ENCODE measurements at regions not wholly inside any gene's neighbourhood (a gene's known extent, or its start where the extent isn't known, plus 50 kb on each side); places are given as distances from the start of the nearest gene placed in this dataset.

- TF ChIP-seq, protein P1, sequence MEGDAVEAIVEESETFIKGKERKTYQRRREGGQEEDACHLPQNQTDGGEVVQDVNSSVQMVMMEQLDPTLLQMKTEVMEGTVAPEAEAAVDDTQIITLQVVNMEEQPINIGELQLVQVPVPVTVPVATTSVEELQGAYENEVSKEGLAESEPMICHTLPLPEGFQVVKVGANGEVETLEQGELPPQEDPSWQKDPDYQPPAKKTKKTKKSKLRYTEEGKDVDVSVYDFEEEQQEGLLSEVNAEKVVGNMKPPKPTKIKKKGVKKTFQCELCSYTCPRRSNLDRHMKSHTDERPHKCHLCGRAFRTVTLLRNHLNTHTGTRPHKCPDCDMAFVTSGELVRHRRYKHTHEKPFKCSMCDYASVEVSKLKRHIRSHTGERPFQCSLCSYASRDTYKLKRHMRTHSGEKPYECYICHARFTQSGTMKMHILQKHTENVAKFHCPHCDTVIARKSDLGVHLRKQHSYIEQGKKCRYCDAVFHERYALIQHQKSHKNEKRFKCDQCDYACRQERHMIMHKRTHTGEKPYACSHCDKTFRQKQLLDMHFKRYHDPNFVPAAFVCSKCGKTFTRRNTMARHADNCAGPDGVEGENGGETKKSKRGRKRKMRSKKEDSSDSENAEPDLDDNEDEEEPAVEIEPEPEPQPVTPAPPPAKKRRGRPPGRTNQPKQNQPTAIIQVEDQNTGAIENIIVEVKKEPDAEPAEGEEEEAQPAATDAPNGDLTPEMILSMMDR (IDR thresholded peaks at IDR 0.05; ENCODE audit: insufficient read depth, missing control alignments), result no peak
- DNase-seq (ENCODE audit: insufficient read length, low spot score), result no peak
- FAIRE-seq, result no peak
Observed at GRCh38 chr9:113651896-113652295, 188.4 kb downstream of the RGS3 start.

DNA sequence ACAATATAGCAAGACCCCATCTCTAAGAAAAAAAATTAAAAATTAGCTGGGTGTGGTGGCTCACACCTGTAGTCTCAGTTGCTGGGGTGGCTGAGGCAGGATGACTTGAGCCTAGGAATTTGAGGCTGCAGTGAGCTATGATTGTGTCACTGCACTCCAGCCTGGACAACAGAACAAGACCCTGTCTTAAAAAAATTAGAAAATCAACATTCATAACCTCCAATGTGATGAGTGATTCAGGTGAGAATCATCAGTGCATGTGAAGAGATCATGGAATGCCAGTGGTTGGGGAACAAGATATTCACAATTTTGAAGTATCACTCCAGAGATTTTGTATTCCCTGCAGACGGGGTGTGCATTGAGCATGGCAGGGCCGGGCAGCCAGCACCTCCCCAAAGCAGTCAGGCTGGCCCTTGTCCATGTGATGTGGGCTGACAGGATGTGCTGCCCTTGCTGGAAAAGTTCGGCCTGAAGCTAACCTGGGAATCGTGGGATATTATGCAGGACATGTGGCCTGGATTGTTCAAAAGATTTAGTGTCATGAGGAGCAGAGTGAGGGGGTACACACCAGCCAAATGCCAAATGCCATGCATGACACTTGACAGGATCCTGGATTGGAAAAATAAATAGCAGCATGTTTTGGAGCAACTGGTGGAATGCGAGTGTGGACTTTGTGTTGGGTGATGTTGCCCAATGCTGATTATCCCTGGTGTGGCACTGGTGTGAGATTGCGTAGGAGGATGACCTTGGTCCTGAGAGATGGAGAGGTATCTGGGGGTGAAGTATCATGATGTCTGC lies 189.0 kb downstream of the RGS3 start:
- DNase-seq (ENCODE audit: insufficient read length, low spot score) (no peak), FAIRE-seq (no peak)
- TF ChIP-seq, protein P1 (IDR thresholded peaks at IDR 0.05; ENCODE audit: insufficient read depth, missing control alignments), result no peak

DNA sequence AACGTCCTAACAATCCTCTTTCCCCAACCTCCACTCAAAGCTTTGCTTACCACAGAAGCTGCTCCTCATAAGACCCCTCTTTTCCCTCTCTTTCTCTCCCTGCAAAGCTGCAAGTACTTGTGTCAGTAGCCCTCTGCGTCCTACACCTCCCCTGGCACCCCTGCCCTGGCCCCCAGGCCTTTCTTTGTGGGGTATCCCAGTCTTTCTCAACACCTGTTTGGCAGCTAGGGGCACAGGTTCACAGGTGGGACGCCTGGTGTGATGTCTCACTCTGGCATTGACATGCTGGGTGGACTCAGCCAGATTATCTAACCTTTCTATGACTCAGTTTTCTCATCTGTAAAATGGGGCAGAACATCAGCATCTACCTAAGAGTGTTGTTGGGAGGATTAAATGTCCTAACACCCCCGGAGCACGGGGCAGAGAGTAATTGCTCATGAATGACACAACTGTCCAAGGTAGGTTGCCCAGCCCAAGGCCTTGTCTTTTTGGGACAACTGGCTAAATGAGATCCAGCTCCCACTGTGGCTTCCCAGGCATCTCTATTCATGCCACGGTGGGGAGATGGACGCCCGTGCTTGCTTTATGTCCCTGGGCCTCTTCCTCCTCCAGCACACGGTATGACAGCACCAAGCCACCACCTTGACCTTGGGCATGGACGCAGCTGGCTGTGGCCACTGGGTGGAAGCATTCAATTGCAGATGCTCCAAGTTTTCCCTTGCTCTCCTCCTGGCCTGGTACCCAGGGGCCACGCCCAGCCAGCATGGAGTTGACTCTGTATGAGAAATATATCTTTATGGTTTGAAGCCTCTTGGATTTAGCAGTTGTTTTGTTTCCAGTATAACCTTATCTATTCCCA lies 190.4 kb downstream of the RGS3 start:
- no peak for FAIRE-seq
- TF ChIP-seq, protein P1 (IDR thresholded peaks at IDR 0.05; ENCODE audit: insufficient read depth, missing control alignments), result no peak

GRCh38 chr9:113654605-113655428 lies 191.3 kb downstream of the RGS3 start:
- DNase-seq (ENCODE audit: insufficient read length, low spot score) (no peak), FAIRE-seq (no peak)
- TF ChIP-seq, protein P1 (IDR thresholded peaks at IDR 0.05; ENCODE audit: insufficient read depth, missing control alignments), result no peak

More for the DNA sequence above, 190.4 kb downstream of the RGS3 start:
- DNase-seq (ENCODE audit: insufficient read length, low spot score), result no peak

DNA sequence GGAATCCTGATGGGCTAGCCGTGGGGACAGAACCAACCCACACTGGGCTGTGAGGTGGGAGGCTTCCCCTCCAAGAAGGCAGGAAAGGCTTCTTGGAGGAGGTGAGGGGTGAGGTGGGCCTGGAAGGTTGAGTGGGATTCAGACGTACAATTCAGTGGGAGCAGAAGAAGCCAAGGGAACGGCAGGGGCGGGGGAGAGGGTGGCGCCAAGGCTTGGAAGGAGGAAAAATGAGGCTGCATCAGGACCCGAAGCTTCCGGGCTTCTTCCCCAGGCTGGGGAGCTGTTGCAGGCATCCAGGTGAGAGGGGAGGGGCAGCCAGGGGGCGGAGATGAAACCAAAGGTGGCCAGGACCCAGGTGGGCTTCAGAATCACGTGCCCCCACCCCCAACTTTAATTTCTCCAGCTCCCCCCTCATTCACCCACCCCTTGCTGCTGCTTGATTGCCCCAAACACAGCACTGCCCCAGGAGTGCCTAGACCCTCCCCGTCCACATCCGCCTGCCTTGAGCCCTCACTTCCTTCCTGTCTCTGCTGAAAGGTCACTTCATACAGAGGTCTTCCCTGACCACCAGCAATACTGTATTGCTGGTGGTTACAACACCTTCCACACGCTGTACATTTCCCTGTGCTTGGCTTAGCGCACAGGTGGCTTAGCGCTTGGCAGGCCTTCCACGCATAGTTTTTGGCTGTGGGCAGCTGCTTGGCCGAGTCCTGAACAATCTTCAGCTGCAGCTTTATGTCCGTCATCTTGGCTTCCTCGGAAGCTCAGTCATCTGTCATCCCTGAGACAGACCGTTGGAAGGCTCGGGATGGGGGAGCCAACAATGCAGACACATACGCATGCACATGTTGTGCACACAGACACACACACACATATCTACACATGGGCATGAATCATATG lies 193.5 kb downstream of the RGS3 start:
- FAIRE-seq (no peak), DNase-seq (ENCODE audit: insufficient read length, low spot score) (no peak)
- TF ChIP-seq, protein P1 (IDR thresholded peaks at IDR 0.05; ENCODE audit: insufficient read depth, missing control alignments), result no peak

All from D721Med (cell line).